ENCODE measurements at regions not wholly inside any gene's neighbourhood (a gene's known extent, or its start where the extent isn't known, plus 50 kb on each side); places are given as distances from the start of the nearest gene placed in this dataset.
A peak's percentile ranks its signal among the peaks of the same experiment; 100 is the strongest.

- DNase-seq, result no peak
Measured at GRCh38 chr6:158249340-158249836, 62.9 kb upstream of the TULP4 start.

GRCh38 chr6:158251565-158251964 is 60.7 kb upstream of the TULP4 start:
- no peak for DNase-seq

- no peak for DNase-seq
Measured at GRCh38 chr6:158253248-158253647, 59.0 kb upstream of the TULP4 start.

GRCh38 chr6:158255275-158255988 is 56.8 kb upstream of the TULP4 start:
- DNase-seq, result no peak

- peak in 1 of 5 donors; percentile 36 for DNase-seq
Measured at GRCh38 chr6:158255989-158256601, 56.2 kb upstream of the TULP4 start.

- no peak for DNase-seq
Measured at GRCh38 chr6:158256746-158257424, 55.4 kb upstream of the TULP4 start.

GRCh38 chr6:158257425-158257759 is 54.9 kb upstream of the TULP4 start:
- DNase-seq, result no peak

GRCh38 chr6:158257781-158258180 is 54.5 kb upstream of the TULP4 start:
- DNase-seq, result no peak

- DNase-seq, result no peak
Measured at GRCh38 chr6:158259136-158259535, 53.1 kb upstream of the TULP4 start.

- no peak for DNase-seq
Measured at GRCh38 chr6:158259845-158260244, 52.4 kb upstream of the TULP4 start.

- DNase-seq, result no peak
Measured at GRCh38 chr6:158262082-158262481, 50.2 kb upstream of the TULP4 start.

Measured in T-helper 1 cell (primary cell).